Upper lobe of left lung (tissue), 4 donors: ENCODE measurements at regions not wholly inside any gene's neighbourhood (a gene's known extent, or its start where the extent isn't known, plus 50 kb on each side); places are given as distances from the start of the nearest gene placed in this dataset.
"Not testable (repeated sequence)": the region's sequence is repeated elsewhere in the genome, so short reads cannot be mapped to it uniquely, and the experiment has no call there.

ENCODE experiments used
- CTCF ChIP-seq, 6 experiments: fragments of 450-650 bp in 4 of 6; fragments of 200-600 bp in 2 of 6; sonication (generic) in 2 of 6; IDR thresholded peaks; one replicate each; pipeline ENCODE4 v1.5.1; 2016 to 2019; ENCODE audit warnings: antibody characterized with exemption in 6 of 6
- EP300 ChIP-seq, 4 donors: sonication (generic); formaldehyde crosslinking; IDR thresholded peaks; one replicate each; pipeline ENCODE4 v1.5.1; 2017; ENCODE audit warnings: antibody characterized with exemption in 4 of 4, control low read depth in 2 of 4
- POLR2AphosphoS5 ChIP-seq, 2 donors: sonication (generic); formaldehyde crosslinking; IDR thresholded peaks; one replicate each; pipeline ENCODE4 v1.5.1; 2017; ENCODE audit warnings: antibody characterized with exemption in 2 of 2

- not testable (repeated sequence) for TF ChIP-seq POLR2AphosphoS5, CTCF, EP300 (IDR thresholded peaks at IDR 0.05)
These were observed 1916.0 kb downstream of the C4orf33 start for GRCh38 chr4:131011961-131012360.
